Neural progenitor cell (in vitro differentiated cells): ENCODE measurements at regions not wholly inside any gene's neighbourhood (a gene's known extent, or its start where the extent isn't known, plus 50 kb on each side); places are given as distances from the start of the nearest gene placed in this dataset.

ENCODE experiments used
- DNase-seq: peaks from one replicate; pipeline ENCODE4 v3.0.0-alpha.2; 2016; ENCODE audit warnings: low spot score
- H2AFZ ChIP-seq: fragments of 200-600 bp; sonication (generic); replicated peaks from 2 replicates; pipeline ENCODE4 v1.6.1; 2016; ENCODE audit warnings: antibody characterized with exemption
- H3F3A ChIP-seq: fragments of 200-600 bp; sonication (generic); 2 replicates; pipeline ENCODE4 v1.6.1; 2016; ENCODE audit warnings: antibody characterized with exemption, low read depth
- H3K27ac ChIP-seq: fragments of 200-600 bp; sonication (generic); 2 replicates; pipeline ENCODE4 v1.5.1; 2016; ENCODE audit warnings: mild to moderate bottlenecking
- H3K27me3 ChIP-seq: fragments of 200-600 bp; sonication (generic); 2 replicates; pipeline ENCODE4 v1.6.1; 2016; ENCODE audit warnings: mild to moderate bottlenecking, moderate library complexity
- H3K36me3 ChIP-seq: fragments of 200-600 bp; sonication (generic); 2 replicates; pipeline ENCODE4 v1.5.1; 2016
- H3K4me1 ChIP-seq: fragments of 200-600 bp; sonication (generic); 2 replicates; pipeline ENCODE4 v1.6.1; 2016; ENCODE audit warnings: mixed run types
- H3K4me2 ChIP-seq: fragments of 200-600 bp; sonication (generic); 2 replicates; pipeline ENCODE4 v1.6.1; 2016
- H3K4me3 ChIP-seq: fragments of 200-600 bp; sonication (generic); 2 replicates; pipeline ENCODE4 v1.5.1; 2016
- H3K79me2 ChIP-seq: fragments of 200-600 bp; sonication (generic); 2 replicates; pipeline ENCODE4 v1.6.1; 2016; ENCODE audit warnings: low read depth
- H3K9ac ChIP-seq: fragments of 200-600 bp; sonication (generic); 2 replicates; pipeline ENCODE4 v1.6.1; 2016
- H3K9me3 ChIP-seq: fragments of 200-600 bp; sonication (generic); 2 replicates; pipeline ENCODE4 v1.5.1; 2016; ENCODE audit warnings: low read depth
- H4K20me1 ChIP-seq: fragments of 200-600 bp; sonication (generic); 2 replicates; pipeline ENCODE4 v1.6.1; 2016; ENCODE audit warnings: low read depth
- H3K27ac Mint-ChIP-seq: 3 replicates; pipeline ENCODE4 v1.8.0; 2021; ENCODE audit warnings: mixed read lengths
- H3K27me3 Mint-ChIP-seq: 2 replicates; pipeline ENCODE4 v1.8.0; 2022; ENCODE audit warnings: low read depth, mild to moderate bottlenecking, inconsistent platforms, moderate library complexity, mixed read lengths; ENCODE audit not compliant: insufficient read depth
- H3K36me3 Mint-ChIP-seq: 3 replicates; pipeline ENCODE4 v1.8.0; 2021; ENCODE audit warnings: mixed read lengths
- H3K4me1 Mint-ChIP-seq: 3 replicates; pipeline ENCODE4 v1.8.0; 2021; ENCODE audit warnings: mixed read lengths
- H3K4me3 Mint-ChIP-seq: 3 replicates; pipeline ENCODE4 v1.8.0; 2021; ENCODE audit warnings: mild to moderate bottlenecking, moderate library complexity, mixed read lengths
- H3K9me3 Mint-ChIP-seq: 3 replicates; pipeline ENCODE4 v1.8.0; 2020; ENCODE audit warnings: mixed read lengths
- EZH2 ChIP-seq: fragments of 200-600 bp; sonication (generic); IDR thresholded peaks from 2 replicates; pipeline ENCODE4 v1.6.1; 2017; ENCODE audit warnings: antibody characterized with exemption, mild to moderate bottlenecking, moderate library complexity
- EZH2phosphoT487 ChIP-seq: fragments of 200-600 bp; sonication (generic); IDR thresholded peaks from 2 replicates; pipeline ENCODE4 v1.6.1; 2017; ENCODE audit warnings: antibody characterized with exemption
- TF ChIP-seq, protein P1 (sequence below): fragments of 200-600 bp; sonication (generic); IDR thresholded peaks from 2 replicates; pipeline ENCODE4 v1.5.1; 2017; ENCODE audit warnings: antibody characterized with exemption, mild to moderate bottlenecking

GRCh38 chr9:73064315-73064714 lies 87.3 kb upstream of the ANXA1 start:
- no peaks in the 10 kb centered on the region for H4K20me1 ChIP-seq
- no peak overlapping the region for H3K27ac Mint-ChIP-seq
- no peak overlapping the region for H3K4me2 ChIP-seq
- H3F3A ChIP-seq: no peaks in the 10 kb centered on the region
- no peaks in the 10 kb centered on the region for H3K4me1 ChIP-seq
- H3K4me1 Mint-ChIP-seq: peaks cover 4% of the 10 kb centered on the region
- no peaks in the 10 kb centered on the region for H3K79me2 ChIP-seq
- no peaks in the 10 kb centered on the region for H3K27me3 Mint-ChIP-seq
- no peaks in the 10 kb centered on the region for H3K36me3 ChIP-seq
- no peak overlapping the region for H3K4me3 ChIP-seq
- H3K4me3 Mint-ChIP-seq: no peak overlapping the region
- no peak for DNase-seq
- H3K9ac ChIP-seq: no peak overlapping the region
- H3K9me3 ChIP-seq: no peaks in the 10 kb centered on the region
- peaks cover 2% of the 10 kb centered on the region for H3K9me3 Mint-ChIP-seq
- no peaks in the 10 kb centered on the region for H3K36me3 Mint-ChIP-seq
- TF ChIP-seq EZH2: no peak
- no peak for TF ChIP-seq EZH2phosphoT487
- TF ChIP-seq, protein P1, sequence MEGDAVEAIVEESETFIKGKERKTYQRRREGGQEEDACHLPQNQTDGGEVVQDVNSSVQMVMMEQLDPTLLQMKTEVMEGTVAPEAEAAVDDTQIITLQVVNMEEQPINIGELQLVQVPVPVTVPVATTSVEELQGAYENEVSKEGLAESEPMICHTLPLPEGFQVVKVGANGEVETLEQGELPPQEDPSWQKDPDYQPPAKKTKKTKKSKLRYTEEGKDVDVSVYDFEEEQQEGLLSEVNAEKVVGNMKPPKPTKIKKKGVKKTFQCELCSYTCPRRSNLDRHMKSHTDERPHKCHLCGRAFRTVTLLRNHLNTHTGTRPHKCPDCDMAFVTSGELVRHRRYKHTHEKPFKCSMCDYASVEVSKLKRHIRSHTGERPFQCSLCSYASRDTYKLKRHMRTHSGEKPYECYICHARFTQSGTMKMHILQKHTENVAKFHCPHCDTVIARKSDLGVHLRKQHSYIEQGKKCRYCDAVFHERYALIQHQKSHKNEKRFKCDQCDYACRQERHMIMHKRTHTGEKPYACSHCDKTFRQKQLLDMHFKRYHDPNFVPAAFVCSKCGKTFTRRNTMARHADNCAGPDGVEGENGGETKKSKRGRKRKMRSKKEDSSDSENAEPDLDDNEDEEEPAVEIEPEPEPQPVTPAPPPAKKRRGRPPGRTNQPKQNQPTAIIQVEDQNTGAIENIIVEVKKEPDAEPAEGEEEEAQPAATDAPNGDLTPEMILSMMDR: no peak
- H2AFZ ChIP-seq: no peak overlapping the region
- no peaks in the 10 kb centered on the region for H3K27me3 ChIP-seq
- no peak overlapping the region for H3K27ac ChIP-seq

DNA sequence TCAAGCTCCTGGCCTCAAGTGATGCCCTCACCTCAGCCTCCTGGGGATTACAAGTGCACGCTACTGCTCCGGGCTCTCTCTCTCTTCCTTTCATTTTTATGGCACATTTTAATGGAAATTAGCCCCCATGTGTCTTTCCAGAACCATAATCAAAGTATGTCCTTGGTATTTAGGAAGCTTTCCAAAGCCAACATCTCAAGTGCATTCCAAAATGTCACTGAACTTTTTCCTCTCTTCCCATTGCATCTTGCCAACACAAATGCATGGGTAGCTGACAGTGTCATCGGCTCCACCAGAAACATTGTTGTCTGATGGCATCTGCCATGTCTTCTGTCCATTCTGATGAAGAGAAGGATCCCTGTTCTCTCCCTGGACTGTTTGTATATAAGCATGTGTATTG lies 90.5 kb upstream of the ANXA1 start:
- Mint-ChIP-seq H3K27me3 (no peaks in the 10 kb centered on the region), H3K36me3 (no peaks in the 10 kb centered on the region), H3K4me3 (no peak overlapping the region), H3K9me3 (no peaks in the 10 kb centered on the region), H3K4me1 (peaks cover 2% of the 10 kb centered on the region), H3K27ac (no peak overlapping the region)
- TF ChIP-seq, protein P1: no peak
- TF ChIP-seq EZH2phosphoT487: no peak
- no peak for TF ChIP-seq EZH2
- Histone ChIP-seq H3K4me2 (no peak overlapping the region), H3K9ac (no peak overlapping the region), H3K9me3 (no peaks in the 10 kb centered on the region), H3K79me2 (no peaks in the 10 kb centered on the region), H3K4me3 (no peak overlapping the region), H3K27ac (no peak overlapping the region), H3K36me3 (no peaks in the 10 kb centered on the region), H4K20me1 (no peaks in the 10 kb centered on the region), H3F3A (no peaks in the 10 kb centered on the region), H2AFZ (no peak overlapping the region), H3K27me3 (no peaks in the 10 kb centered on the region), H3K4me1 (no peaks in the 10 kb centered on the region)
- DNase-seq: no peak

DNA sequence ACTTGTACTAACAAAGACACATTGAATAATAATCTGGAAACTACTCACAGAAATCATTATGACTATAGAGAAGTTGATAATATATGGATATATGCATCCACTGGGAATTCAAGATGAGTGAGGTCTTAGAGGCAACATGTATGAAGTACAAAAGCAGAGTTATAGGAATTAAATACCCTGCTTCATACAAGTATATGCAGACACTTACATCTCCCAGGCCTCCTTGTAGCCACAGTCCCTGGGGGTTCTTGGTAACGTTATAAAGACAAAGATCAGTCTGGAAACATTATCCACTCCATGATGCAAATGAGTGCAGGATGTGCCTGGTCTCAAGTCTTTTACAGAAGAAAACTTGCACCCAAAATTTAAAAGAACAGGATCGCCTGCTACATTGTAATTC lies 92.4 kb upstream of the ANXA1 start:
- TF ChIP-seq, protein P1: no peak
- TF ChIP-seq EZH2phosphoT487: no peak
- no peak for TF ChIP-seq EZH2
- Mint-ChIP-seq H3K27me3 (no peaks in the 10 kb centered on the region), H3K36me3 (no peaks in the 10 kb centered on the region), H3K27ac (no peak overlapping the region), H3K4me3 (no peak overlapping the region), H3K9me3 (no peaks in the 10 kb centered on the region), H3K4me1 (peaks cover 2% of the 10 kb centered on the region)
- H3K4me1 ChIP-seq: no peaks in the 10 kb centered on the region
- no peak overlapping the region for H3K4me3 ChIP-seq
- H3K36me3 ChIP-seq: no peaks in the 10 kb centered on the region
- no peak overlapping the region for H3K9ac ChIP-seq
- no peak overlapping the region for H2AFZ ChIP-seq
- no peak overlapping the region for H3K4me2 ChIP-seq
- H3K79me2 ChIP-seq: no peaks in the 10 kb centered on the region
- DNase-seq: no peak
- no peaks in the 10 kb centered on the region for H3K27me3 ChIP-seq
- no peak overlapping the region for H3K27ac ChIP-seq
- no peaks in the 10 kb centered on the region for H3F3A ChIP-seq
- no peaks in the 10 kb centered on the region for H3K9me3 ChIP-seq
- H4K20me1 ChIP-seq: no peaks in the 10 kb centered on the region

DNA sequence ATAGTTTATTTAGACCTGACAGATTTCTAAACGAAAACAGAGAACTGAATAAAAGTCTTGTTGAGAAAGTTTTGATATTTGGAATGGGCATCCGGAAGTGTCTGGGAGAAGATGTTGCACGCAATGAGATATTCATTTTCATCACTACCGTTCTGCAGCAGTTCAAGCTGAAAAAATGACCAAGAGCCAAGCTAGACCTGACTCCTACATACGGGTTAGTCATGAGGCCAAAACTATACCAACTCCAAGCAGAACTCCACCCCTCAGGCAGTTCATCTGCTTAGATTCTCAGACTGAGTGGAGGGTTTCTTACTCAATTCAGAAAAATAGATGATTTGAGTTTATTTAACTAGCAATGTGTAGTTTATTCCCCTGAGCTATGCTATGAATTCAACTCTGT lies 95.4 kb upstream of the ANXA1 start:
- H3K9ac ChIP-seq: no peak overlapping the region
- H3K36me3 Mint-ChIP-seq: no peaks in the 10 kb centered on the region
- no peaks in the 10 kb centered on the region for H3K79me2 ChIP-seq
- no peak for DNase-seq
- H3K4me3 ChIP-seq: no peak overlapping the region
- TF ChIP-seq, protein P1: no peak
- no peak for TF ChIP-seq EZH2phosphoT487
- TF ChIP-seq EZH2: no peak
- no peaks in the 10 kb centered on the region for H3K9me3 Mint-ChIP-seq
- H3K4me1 ChIP-seq: peaks cover 1% of the 10 kb centered on the region
- no peak overlapping the region for H2AFZ ChIP-seq
- H3F3A ChIP-seq: no peaks in the 10 kb centered on the region
- H3K4me2 ChIP-seq: no peak overlapping the region
- H3K4me3 Mint-ChIP-seq: no peak overlapping the region
- peaks cover 3% of the 10 kb centered on the region for H3K4me1 Mint-ChIP-seq
- no peaks in the 10 kb centered on the region for H4K20me1 ChIP-seq
- H3K36me3 ChIP-seq: no peaks in the 10 kb centered on the region
- H3K27me3 ChIP-seq: no peaks in the 10 kb centered on the region
- no peak overlapping the region for H3K27ac Mint-ChIP-seq
- no peak overlapping the region for H3K27ac ChIP-seq
- no peaks in the 10 kb centered on the region for H3K27me3 Mint-ChIP-seq
- no peaks in the 10 kb centered on the region for H3K9me3 ChIP-seq
